ENCODE measurements at regions not wholly inside any gene's neighbourhood (a gene's known extent, or its start where the extent isn't known, plus 50 kb on each side); places are given as distances from the start of the nearest gene placed in this dataset.

- TF ChIP-seq, protein P1, sequence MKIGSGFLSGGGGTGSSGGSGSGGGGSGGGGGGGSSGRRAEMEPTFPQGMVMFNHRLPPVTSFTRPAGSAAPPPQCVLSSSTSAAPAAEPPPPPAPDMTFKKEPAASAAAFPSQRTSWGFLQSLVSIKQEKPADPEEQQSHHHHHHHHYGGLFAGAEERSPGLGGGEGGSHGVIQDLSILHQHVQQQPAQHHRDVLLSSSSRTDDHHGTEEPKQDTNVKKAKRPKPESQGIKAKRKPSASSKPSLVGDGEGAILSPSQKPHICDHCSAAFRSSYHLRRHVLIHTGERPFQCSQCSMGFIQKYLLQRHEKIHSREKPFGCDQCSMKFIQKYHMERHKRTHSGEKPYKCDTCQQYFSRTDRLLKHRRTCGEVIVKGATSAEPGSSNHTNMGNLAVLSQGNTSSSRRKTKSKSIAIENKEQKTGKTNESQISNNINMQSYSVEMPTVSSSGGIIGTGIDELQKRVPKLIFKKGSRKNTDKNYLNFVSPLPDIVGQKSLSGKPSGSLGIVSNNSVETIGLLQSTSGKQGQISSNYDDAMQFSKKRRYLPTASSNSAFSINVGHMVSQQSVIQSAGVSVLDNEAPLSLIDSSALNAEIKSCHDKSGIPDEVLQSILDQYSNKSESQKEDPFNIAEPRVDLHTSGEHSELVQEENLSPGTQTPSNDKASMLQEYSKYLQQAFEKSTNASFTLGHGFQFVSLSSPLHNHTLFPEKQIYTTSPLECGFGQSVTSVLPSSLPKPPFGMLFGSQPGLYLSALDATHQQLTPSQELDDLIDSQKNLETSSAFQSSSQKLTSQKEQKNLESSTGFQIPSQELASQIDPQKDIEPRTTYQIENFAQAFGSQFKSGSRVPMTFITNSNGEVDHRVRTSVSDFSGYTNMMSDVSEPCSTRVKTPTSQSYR (CRISPR knock-in tag; IDR thresholded peaks at IDR 0.05; ENCODE audit: borderline replicate concordance) = no peak
- TF ChIP-seq FOXM1 (CRISPR knock-in tag; IDR thresholded peaks at IDR 0.05) = no peak
- no peak for TF ChIP-seq CTCF (CRISPR knock-in tag; IDR thresholded peaks at IDR 0.05)
- TF ChIP-seq SAFB2 (CRISPR knock-in tag; IDR thresholded peaks at IDR 0.05; ENCODE audit: borderline replicate concordance, low read depth) = no peak
- TF ChIP-seq ZNF775 (CRISPR knock-in tag; IDR thresholded peaks at IDR 0.05; ENCODE audit: borderline replicate concordance) = no peak
- TF ChIP-seq POLR2A (IDR thresholded peaks at IDR 0.05; ENCODE audit: insufficient read depth in 1 of 2, low read depth in 2 of 2, low read length in 2 of 2) = no peak
- no peak for TF ChIP-seq SMAD3 (CRISPR knock-in tag; IDR thresholded peaks at IDR 0.05)
- no peak for TF ChIP-seq NONO (IDR thresholded peaks at IDR 0.05)
- no peak for TF ChIP-seq NONO (CRISPR knock-in tag; conservative IDR thresholded peaks at IDR 0.05)
- TF ChIP-seq, protein P2, sequence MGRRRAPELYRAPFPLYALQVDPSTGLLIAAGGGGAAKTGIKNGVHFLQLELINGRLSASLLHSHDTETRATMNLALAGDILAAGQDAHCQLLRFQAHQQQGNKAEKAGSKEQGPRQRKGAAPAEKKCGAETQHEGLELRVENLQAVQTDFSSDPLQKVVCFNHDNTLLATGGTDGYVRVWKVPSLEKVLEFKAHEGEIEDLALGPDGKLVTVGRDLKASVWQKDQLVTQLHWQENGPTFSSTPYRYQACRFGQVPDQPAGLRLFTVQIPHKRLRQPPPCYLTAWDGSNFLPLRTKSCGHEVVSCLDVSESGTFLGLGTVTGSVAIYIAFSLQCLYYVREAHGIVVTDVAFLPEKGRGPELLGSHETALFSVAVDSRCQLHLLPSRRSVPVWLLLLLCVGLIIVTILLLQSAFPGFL (CRISPR knock-in tag; IDR thresholded peaks at IDR 0.05) = no peak
- TF ChIP-seq HNF4A (CRISPR knock-in tag; IDR thresholded peaks at IDR 0.05) = no peak
- no peak for TF ChIP-seq FOXO1 (CRISPR knock-in tag; IDR thresholded peaks at IDR 0.05)
These were observed 120.4 kb upstream of the RIPOR2 start for GRCh38 chr6:25056130-25056529.
